ENCODE measurements at regions not wholly inside any gene's neighbourhood (a gene's known extent, or its start where the extent isn't known, plus 50 kb on each side); places are given as distances from the start of the nearest gene placed in this dataset.

- no peaks in the 10 kb centered on the region for H3K4me1 ChIP-seq
- no peaks in the 10 kb centered on the region for H3K27me3 ChIP-seq
- DNase-seq (no peak), ATAC-seq (ENCODE audit: low FRiP score in 2 of 2) (no peak)
- no peak overlapping the region for H3K4me3 ChIP-seq
- TF ChIP-seq POLR2AphosphoS5 (IDR thresholded peaks at IDR 0.05): no peak
- no peak for TF ChIP-seq EP300 (IDR thresholded peaks at IDR 0.05)
- TF ChIP-seq POLR2A (IDR thresholded peaks at IDR 0.05): no peak
- no peak for TF ChIP-seq CTCF (IDR thresholded peaks at IDR 0.05)
- no peaks in the 10 kb centered on the region for H3K36me3 ChIP-seq
- WGBS, 2 donors: 73 to 80% methylated on average over 6 of the region's 6 CpGs
- H3K27ac ChIP-seq: no peak overlapping the region
- peaks cover 0 to 13% (median 0%) of the 10 kb centered on the region in 4 donors for H3K9me3 ChIP-seq
Measured at GRCh38 chr7:68209486-68209885, 1212.9 kb downstream of the TYW1 start.

DNA sequence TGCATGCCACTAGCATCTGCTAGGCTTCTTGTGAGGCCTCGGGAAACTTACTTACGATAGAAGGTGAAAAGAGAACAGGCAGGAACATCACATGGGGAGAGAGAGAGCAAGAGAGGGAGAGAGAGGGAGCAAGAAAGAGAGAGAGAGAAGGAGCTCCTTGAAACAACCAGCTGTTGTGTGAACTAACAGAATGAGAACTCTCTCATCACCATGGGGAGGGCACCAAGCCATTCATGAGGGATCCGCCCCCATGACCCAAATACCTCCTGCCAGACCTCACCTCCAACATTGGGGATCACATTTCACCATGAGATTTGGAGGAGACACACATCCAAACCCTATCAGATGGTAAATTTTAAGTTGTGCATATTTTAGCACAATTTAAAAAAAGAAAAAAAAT is 1217.2 kb downstream of the TYW1 start:
- Histone ChIP-seq H3K27me3 (no peaks in the 10 kb centered on the region), H3K36me3 (no peaks in the 10 kb centered on the region), H3K27ac (no peak overlapping the region), H3K4me1 (no peaks in the 10 kb centered on the region), H3K4me3 (no peak overlapping the region), H3K9me3 (no peaks in the 10 kb centered on the region)
- DNase-seq (no peak), ATAC-seq (ENCODE audit: low FRiP score in 2 of 2) (no peak)
- WGBS, 2 donors: 87 to 88% methylated on average over 3 of the region's 3 CpGs
- TF ChIP-seq POLR2A (IDR thresholded peaks at IDR 0.05) (no peak), CTCF (IDR thresholded peaks at IDR 0.05) (no peak)

DNA sequence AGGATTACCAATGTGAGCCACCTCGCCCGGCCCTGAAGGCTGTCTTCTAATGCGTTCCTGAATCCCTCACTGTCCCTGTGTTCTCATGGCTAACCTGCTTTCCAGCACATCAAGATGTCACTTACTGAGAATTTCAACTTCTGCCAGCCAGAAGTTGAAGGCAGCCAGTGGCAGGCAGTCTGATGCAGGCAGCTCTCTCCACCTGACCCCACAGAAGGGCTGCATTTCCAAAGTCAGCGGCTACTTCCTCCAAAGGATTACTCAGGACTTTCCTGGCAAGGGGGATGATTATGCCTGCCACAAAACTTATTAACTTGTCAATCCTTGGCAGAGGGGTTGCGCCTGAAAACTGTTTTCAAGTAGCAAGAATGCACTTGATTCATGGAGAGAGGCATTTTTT is 1219.4 kb downstream of the TYW1 start:
- Histone ChIP-seq H3K36me3 (no peaks in the 10 kb centered on the region), H3K9me3 (peaks cover 0 to 3% (median 0%) of the 10 kb centered on the region in 4 donors), H3K27me3 (no peaks in the 10 kb centered on the region), H3K4me3 (no peak overlapping the region), H3K27ac (no peak overlapping the region), H3K4me1 (no peaks in the 10 kb centered on the region)
- DNase-seq: no peak
- no peak for ATAC-seq (ENCODE audit: low FRiP score in 2 of 2)
- 62 to 67% methylated on average over 5 of the region's 5 CpGs for WGBS, 2 donors
- no peak for TF ChIP-seq EP300 (IDR thresholded peaks at IDR 0.05)
- no peak for TF ChIP-seq POLR2AphosphoS5 (IDR thresholded peaks at IDR 0.05)
- TF ChIP-seq POLR2A (IDR thresholded peaks at IDR 0.05): no peak
- no peak for TF ChIP-seq CTCF (IDR thresholded peaks at IDR 0.05)

GRCh38 chr7:68217426-68217825 is 1220.8 kb downstream of the TYW1 start:
- 71 to 76% methylated on average over 2 of the region's 2 CpGs for WGBS, 2 donors
- H3K36me3 ChIP-seq: no peaks in the 10 kb centered on the region
- H3K27ac ChIP-seq: no peak overlapping the region
- DNase-seq (no peak), ATAC-seq (ENCODE audit: low FRiP score in 2 of 2) (no peak)
- H3K27me3 ChIP-seq: no peaks in the 10 kb centered on the region
- TF ChIP-seq EP300 (IDR thresholded peaks at IDR 0.05): no peak
- no peak for TF ChIP-seq CTCF (IDR thresholded peaks at IDR 0.05)
- TF ChIP-seq POLR2AphosphoS5 (IDR thresholded peaks at IDR 0.05): no peak
- no peak for TF ChIP-seq POLR2A (IDR thresholded peaks at IDR 0.05)
- peaks cover 0 to 5% (median 0%) of the 10 kb centered on the region in 4 donors for H3K9me3 ChIP-seq
- no peak overlapping the region for H3K4me3 ChIP-seq
- H3K4me1 ChIP-seq: no peaks in the 10 kb centered on the region

- 69 to 71% methylated on average over 1 of the region's 1 CpG for WGBS, 2 donors
- Histone ChIP-seq H3K27ac (no peak overlapping the region), H3K27me3 (no peaks in the 10 kb centered on the region), H3K36me3 (no peaks in the 10 kb centered on the region), H3K4me1 (no peaks in the 10 kb centered on the region), H3K9me3 (peaks cover 0 to 5% (median 0%) of the 10 kb centered on the region in 4 donors), H3K4me3 (no peak overlapping the region)
- DNase-seq (no peak), ATAC-seq (ENCODE audit: low FRiP score in 2 of 2) (no peak)
- TF ChIP-seq CTCF (IDR thresholded peaks at IDR 0.05): no peak
- no peak for TF ChIP-seq EP300 (IDR thresholded peaks at IDR 0.05)
- no peak for TF ChIP-seq POLR2A (IDR thresholded peaks at IDR 0.05)
- TF ChIP-seq POLR2AphosphoS5 (IDR thresholded peaks at IDR 0.05): no peak
Measured at GRCh38 chr7:68218461-68218860, 1221.8 kb downstream of the TYW1 start.
